WERI-Rb-1 (cell line): ENCODE measurements at regions not wholly inside any gene's neighbourhood (a gene's known extent, or its start where the extent isn't known, plus 50 kb on each side); places are given as distances from the start of the nearest gene placed in this dataset.
"Not testable (repeated sequence)": the region's sequence is repeated elsewhere in the genome, so short reads cannot be mapped to it uniquely, and the experiment has no call there.

Experiments
- DNase-seq: peaks from one replicate; pipeline ENCODE4 v3.0.0-alpha.2; 2020
- H3K27ac ChIP-seq: fragments of 250-450 bp; sonication (Bioruptor Pico); 2 replicates; pipeline ENCODE4 v1.5.1; 2020; ENCODE audit warnings: mild to moderate bottlenecking, moderate library complexity
- H3K27me3 ChIP-seq: fragments of 250-450 bp; sonication (Bioruptor Pico); 2 replicates; pipeline ENCODE4 v1.5.1; 2021; ENCODE audit warnings: mild to moderate bottlenecking, low read depth, moderate library complexity; ENCODE audit not compliant: insufficient read depth, severe bottlenecking
- H3K36me3 ChIP-seq: fragments of 250-450 bp; sonication (Bioruptor Pico); 2 replicates; pipeline ENCODE4 v1.5.1; 2020; ENCODE audit warnings: mild to moderate bottlenecking, moderate library complexity
- H3K4me3 ChIP-seq: 2 replicates; pipeline ENCODE4 v1.5.1; 2011; ENCODE audit warnings: low read depth, mild to moderate bottlenecking, control low read depth, low read length
- H3K9me3 ChIP-seq: fragments of 250-450 bp; sonication (Bioruptor Pico); 2 replicates; pipeline ENCODE4 v1.5.1; 2021; ENCODE audit warnings: mild to moderate bottlenecking, moderate library complexity; ENCODE audit not compliant: severe bottlenecking
- CTCF ChIP-seq: IDR thresholded peaks from 2 replicates; pipeline ENCODE4 v1.5.1; 2011; ENCODE audit warnings: low read depth, mild to moderate bottlenecking, control low read depth, inconsistent platforms, low read length

GRCh38 chr2:175806125-175806490 lies 196.0 kb downstream of the LNPK start:
- DNase-seq = no peak
- Histone ChIP-seq H3K4me3 (no peak overlapping the region), H3K27ac (no peak overlapping the region), H3K27me3 (peaks cover 45% of the 10 kb centered on the region), H3K36me3 (no peaks in the 10 kb centered on the region), H3K9me3 (no peaks in the 10 kb centered on the region)
- TF ChIP-seq CTCF = no peak

GRCh38 chr2:175805442-175806124 lies 196.5 kb downstream of the LNPK start:
- H3K36me3 ChIP-seq = no peaks in the 10 kb centered on the region
- DNase-seq = no peak
- no peaks in the 10 kb centered on the region for H3K9me3 ChIP-seq
- peaks cover 43% of the 10 kb centered on the region for H3K27me3 ChIP-seq
- H3K27ac ChIP-seq = no peak overlapping the region
- H3K4me3 ChIP-seq = no peak overlapping the region
- no peak for TF ChIP-seq CTCF

- Histone ChIP-seq H3K27me3 (peaks cover 44% of the 10 kb centered on the region), H3K9me3 (no peaks in the 10 kb centered on the region), H3K4me3 (no peak overlapping the region), H3K36me3 (no peaks in the 10 kb centered on the region), H3K27ac (no peak overlapping the region)
- DNase-seq = no peak
- no peak for TF ChIP-seq CTCF
These were observed 197.9 kb downstream of the LNPK start for GRCh38 chr2:175804122-175804521.

- H3K27me3 ChIP-seq = peaks cover 37% of the 10 kb centered on the region
- not testable (repeated sequence) for DNase-seq, H3K27ac ChIP-seq, H3K36me3 ChIP-seq, H3K9me3 ChIP-seq, H3K4me3 ChIP-seq
These were observed 205.6 kb downstream of the LNPK start for GRCh38 chr2:175796422-175796821.

GRCh38 chr2:175793648-175794047 lies 208.4 kb downstream of the LNPK start:
- no peak for DNase-seq

GRCh38 chr2:175792881-175793280 lies 209.2 kb downstream of the LNPK start:
- Histone ChIP-seq H3K36me3 (no peaks in the 10 kb centered on the region), H3K9me3 (peaks cover 2% of the 10 kb centered on the region), H3K27ac (no peak overlapping the region), H3K27me3 (peaks cover 34% of the 10 kb centered on the region), H3K4me3 (no peak overlapping the region)
- no peak for DNase-seq
- TF ChIP-seq CTCF = no peak

More at GRCh38 chr2:175793648-175794047, 208.4 kb downstream of the LNPK start:
- H3K27me3 ChIP-seq = peaks cover 37% of the 10 kb centered on the region
- no peak overlapping the region for H3K27ac ChIP-seq
- H3K9me3 ChIP-seq = peaks cover 2% of the 10 kb centered on the region
- no peak for TF ChIP-seq CTCF
- no peak overlapping the region for H3K4me3 ChIP-seq
- no peaks in the 10 kb centered on the region for H3K36me3 ChIP-seq
